ENCODE measurements at regions not wholly inside any gene's neighbourhood (a gene's known extent, or its start where the extent isn't known, plus 50 kb on each side); places are given as distances from the start of the nearest gene placed in this dataset.
A peak's percentile ranks its signal among the peaks of the same experiment; 100 is the strongest.

DNA sequence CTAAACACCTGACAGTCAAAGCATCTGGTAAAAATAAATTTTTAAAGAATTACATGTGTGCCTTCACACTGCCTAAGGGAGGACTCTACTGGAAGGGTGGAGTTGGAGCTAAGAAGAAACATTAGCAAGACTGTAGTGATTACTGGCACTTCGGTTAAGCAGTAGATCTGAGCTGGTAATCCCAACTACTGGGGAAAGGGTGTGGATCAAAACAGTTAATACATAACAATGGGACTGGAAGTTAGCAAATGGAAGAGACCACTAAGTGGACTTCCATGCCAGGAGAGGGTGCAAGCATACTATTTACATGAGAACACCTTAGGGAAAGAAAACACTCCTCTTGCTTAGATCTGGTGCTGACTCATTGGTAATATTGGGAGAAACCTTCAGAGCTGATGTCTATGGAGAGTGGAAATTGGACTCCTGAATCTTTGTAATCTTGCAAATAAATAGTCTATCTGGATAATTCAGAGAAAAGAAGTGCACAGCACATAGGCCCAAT, 519.6 kb upstream of the LINC00305 start:
- TF ChIP-seq, protein P1, sequence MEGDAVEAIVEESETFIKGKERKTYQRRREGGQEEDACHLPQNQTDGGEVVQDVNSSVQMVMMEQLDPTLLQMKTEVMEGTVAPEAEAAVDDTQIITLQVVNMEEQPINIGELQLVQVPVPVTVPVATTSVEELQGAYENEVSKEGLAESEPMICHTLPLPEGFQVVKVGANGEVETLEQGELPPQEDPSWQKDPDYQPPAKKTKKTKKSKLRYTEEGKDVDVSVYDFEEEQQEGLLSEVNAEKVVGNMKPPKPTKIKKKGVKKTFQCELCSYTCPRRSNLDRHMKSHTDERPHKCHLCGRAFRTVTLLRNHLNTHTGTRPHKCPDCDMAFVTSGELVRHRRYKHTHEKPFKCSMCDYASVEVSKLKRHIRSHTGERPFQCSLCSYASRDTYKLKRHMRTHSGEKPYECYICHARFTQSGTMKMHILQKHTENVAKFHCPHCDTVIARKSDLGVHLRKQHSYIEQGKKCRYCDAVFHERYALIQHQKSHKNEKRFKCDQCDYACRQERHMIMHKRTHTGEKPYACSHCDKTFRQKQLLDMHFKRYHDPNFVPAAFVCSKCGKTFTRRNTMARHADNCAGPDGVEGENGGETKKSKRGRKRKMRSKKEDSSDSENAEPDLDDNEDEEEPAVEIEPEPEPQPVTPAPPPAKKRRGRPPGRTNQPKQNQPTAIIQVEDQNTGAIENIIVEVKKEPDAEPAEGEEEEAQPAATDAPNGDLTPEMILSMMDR (conservative IDR thresholded peaks at IDR 0.05; ENCODE audit: low read depth, low read length) = peak; percentile 46; the same call in 1 of the 2 replicates
- TF ChIP-seq EZH2 (IDR thresholded peaks at IDR 0.05; ENCODE audit: low read length, unreplicated experiment) = no peak

Measured in PC-3 (cell line).